ENCODE measurements at regions not wholly inside any gene's neighbourhood (a gene's known extent, or its start where the extent isn't known, plus 50 kb on each side); places are given as distances from the start of the nearest gene placed in this dataset.
"Not testable (repeated sequence)": the region's sequence is repeated elsewhere in the genome, so short reads cannot be mapped to it uniquely, and the experiment has no call there.

DNA sequence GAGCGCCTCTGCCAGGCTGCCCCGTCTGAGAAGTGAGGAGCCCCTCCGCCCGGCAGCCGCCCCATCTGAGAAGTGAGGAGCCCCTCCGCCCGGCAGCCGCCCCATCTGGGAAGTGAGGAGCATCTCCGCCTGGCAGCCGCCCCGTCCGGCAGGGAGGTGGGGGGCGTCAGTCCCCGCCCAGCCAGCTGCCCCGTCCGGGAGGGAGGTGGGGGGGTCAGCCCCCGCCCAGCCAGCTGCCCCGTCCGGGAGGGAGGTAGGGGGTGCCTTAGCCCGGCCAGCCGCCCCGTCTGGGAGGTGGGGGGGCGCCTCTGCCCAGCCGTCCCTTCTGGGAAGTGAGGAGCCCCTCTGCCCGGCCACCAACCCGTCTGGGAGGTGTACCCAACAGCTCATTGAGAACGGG is 75.4 kb upstream of the DIO2 start:
- not testable (repeated sequence) for DNase-seq

DNA sequence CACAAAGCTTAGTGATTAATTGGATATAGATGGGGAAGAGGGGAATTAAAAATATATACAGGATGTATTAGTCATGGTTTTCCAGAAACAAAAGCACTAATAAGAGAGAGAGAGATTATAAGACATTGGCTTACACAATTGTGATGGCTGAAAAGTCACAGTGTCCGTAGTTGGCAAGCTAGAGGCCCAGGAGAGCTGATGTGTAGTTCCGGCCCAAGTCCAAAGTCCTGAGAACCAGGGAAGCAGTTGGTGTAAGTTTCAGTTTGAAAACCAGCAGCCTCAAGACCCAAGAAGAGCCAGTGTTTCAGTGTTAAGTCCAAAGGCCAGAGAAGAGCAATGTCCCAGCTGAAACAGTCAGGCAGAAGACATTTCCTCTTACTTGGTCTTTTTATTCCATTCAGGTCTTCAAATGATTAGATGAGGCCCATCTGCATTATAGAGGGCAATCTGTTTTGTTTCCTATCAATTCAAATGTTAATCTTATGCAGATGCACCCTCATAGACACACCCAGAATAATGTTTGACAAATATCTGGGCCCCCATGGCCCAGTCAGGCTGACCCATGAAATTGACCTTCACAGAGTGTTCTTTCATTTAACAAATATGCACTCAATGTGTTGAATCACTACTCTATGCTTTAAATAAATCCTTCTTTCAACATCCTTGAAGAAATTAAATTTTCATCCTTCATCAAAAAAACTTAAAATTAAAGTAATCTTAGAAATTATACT is 67.2 kb upstream of the DIO2 start:
- no peak for DNase-seq

DNA sequence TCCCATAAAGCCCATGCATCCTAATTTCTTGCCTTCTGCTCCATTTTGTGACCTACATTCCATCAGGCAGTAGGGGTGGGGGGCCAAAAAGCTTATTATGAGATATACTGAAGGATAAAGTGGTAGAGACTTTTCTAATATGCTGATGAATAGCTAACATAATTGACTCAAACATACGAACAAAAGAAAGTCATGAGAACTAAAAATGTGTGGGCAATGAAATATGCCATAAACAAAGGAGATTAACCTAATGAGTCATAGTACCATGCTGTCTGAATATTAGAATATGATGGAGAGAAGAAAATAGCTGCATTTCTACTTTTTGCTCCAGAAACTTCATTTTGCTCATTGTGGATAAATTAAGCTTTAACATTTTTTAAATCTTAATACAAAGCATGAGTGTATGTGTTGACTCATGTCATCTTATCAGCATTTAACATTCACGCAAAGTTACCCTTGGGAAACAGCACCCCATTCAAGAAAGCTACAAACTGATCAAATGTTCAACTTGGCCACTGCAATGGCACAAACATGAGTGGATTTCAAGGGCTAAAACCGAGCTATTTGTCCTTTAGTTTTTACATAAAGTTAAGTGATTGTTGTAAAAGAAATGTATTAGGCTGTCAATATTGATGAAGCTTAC is 64.0 kb upstream of the DIO2 start:
- DNase-seq: no peak

DNA sequence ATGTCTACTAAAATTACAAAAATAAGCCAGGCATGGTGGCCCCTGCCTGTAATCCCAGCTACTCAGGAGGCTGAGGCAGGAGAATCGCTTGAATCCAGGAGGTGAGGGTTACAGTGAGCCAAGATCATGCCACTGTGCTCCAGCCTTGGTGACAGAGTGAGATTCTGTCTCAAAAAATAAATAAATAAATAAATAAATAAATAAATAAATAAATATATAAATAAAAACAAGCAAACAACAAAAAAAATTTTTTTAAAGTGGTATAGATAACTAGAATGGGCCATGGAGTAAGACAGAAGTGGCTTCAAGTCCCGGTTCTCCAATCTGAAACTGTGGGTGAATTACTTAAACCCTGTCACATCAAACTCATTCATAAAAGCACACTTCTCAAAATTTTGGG is 63.0 kb upstream of the DIO2 start:
- not testable (repeated sequence) for DNase-seq

DNA sequence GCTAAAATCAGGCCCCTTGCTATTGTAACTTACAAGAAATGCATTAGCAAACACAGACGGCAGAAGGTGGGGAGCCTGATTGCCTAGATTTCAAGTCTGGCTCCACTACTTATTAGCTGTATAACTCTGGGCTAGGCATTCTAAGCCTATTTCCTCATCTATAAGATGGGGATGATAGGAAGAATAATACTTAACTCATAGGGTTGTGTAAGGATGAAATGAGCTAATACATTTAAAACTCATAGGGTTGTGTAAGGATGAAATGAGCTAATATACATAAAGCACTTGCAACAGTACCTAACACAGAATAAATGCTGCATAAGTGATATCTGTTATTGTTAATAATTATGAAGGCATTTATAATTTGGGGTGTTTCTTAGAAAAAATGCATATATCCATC is 60.1 kb upstream of the DIO2 start:
- no peak for DNase-seq

DNA sequence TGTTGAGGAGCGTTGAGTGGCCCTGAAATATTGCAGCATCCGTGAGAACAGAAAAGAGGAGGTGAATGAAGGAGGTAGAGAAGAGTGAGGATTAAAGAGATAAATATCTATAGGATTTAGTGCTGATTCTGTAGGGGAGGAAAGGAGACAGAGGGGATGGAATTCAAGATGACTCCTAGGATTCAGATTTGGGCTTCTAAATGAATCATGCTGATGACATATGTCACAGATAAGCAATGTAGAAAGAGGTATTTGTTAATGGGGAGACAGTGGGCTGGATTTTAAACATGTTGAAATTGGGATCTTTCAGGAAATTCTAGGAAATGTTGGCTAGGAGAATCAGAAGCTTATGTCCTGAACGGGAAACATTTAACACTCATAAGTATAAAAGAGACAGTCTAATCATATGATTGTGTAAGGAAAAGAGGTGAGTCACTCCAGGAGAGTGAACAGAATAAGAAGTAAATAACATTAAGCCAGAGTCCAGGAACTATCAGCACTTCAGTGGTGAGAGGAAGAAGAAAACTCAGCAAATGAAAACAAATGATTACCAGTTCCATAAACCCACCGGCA is 58.1 kb upstream of the DIO2 start:
- DNase-seq: no peak

DNA sequence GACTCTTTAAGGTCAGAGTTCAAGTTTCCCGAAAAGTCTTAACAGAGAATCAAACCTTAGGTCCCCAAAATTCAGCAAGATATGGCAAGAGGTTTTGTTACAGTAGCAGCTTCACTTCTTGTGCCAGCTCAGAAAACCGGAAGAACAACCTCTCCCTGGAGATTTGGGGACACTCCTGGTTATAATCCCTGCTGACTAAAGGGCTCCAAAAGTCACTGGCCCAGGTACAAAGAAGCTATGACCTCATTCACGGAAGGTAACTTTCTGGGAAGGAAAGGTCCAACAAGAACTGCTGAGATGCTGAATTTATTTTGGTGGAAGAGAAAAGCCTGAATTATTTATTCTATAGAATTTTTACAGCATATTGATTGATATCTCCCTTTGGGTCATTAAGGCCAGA is 55.6 kb upstream of the DIO2 start:
- DNase-seq: no peak

DNA sequence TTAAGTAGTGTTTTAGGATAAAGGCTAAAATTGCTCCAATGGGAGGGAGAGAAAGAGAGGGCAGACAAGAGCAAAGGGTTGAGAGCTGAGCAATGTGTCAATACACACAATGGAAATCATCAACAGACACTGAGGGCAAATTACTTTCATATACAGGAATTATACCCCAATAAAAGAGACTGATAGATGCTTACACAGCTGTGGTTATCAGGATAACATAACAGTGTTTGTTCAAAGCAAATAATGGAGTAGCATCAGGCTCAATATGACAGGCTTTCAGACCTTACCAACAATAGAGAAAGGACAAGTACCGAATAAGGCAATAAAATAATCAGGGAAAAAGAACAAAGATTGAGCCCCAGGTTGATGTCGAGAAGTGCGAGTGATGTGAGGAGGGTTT is 53.4 kb upstream of the DIO2 start:
- no peak for DNase-seq

All from NCI-H82 (cell line).